Transverse colon (tissue), 4 donors: ENCODE measurements at regions not wholly inside any gene's neighbourhood (a gene's known extent, or its start where the extent isn't known, plus 50 kb on each side); places are given as distances from the start of the nearest gene placed in this dataset.

Source experiments
- EP300 ChIP-seq: sonication (generic); formaldehyde crosslinking; IDR thresholded peaks from one replicate; pipeline ENCODE4 v1.6.1; 2017; ENCODE audit warnings: antibody characterized with exemption, low read depth
- POLR2A ChIP-seq: fragments of 450-650 bp; IDR thresholded peaks from one replicate; pipeline ENCODE4 v1.6.1; 2016; ENCODE audit warnings: antibody characterized with exemption, mild to moderate bottlenecking, moderate library complexity
- POLR2AphosphoS5 ChIP-seq, 3 donors: sonication (generic); formaldehyde crosslinking; IDR thresholded peaks; one replicate each; pipeline ENCODE4 v1.6.1; 2016; ENCODE audit warnings: antibody characterized with exemption in 3 of 3
- TF ChIP-seq, protein P1 (sequence below), 5 experiments: fragments of 200-600 bp in 3 of 5; fragments of 450-650 bp in 2 of 5; sonication (generic) in 3 of 5; IDR thresholded peaks; 1 replicate in 2 of 5; 2 replicates in 3 of 5; pipeline ENCODE4 v1.5.1; 2016 to 2017; ENCODE audit warnings: antibody characterized with exemption in 5 of 5, inconsistent platforms in 3 of 5, mild to moderate bottlenecking in 2 of 5, moderate library complexity in 1 of 5

DNA sequence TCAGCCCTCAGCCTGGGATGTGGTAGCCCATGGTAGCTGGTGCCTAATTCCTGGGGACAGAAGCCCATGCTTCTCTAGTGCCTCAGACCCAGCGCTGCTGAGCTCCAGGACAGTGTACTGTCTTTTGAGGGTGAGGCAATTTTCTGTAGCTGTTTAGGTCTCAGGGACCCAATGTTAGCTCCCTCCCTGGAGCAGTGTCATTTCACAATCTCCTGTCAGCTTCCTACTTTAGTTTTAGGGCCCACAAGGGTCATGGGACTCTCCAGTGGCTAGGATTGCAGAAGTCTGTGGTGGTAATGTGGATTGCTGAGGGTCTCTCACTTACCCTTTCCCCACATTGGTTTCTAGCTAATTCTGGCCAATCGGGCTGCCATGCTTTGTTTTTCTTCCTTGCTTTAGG lies 67.7 kb upstream of the CCL21 start:
- TF ChIP-seq, protein P1, sequence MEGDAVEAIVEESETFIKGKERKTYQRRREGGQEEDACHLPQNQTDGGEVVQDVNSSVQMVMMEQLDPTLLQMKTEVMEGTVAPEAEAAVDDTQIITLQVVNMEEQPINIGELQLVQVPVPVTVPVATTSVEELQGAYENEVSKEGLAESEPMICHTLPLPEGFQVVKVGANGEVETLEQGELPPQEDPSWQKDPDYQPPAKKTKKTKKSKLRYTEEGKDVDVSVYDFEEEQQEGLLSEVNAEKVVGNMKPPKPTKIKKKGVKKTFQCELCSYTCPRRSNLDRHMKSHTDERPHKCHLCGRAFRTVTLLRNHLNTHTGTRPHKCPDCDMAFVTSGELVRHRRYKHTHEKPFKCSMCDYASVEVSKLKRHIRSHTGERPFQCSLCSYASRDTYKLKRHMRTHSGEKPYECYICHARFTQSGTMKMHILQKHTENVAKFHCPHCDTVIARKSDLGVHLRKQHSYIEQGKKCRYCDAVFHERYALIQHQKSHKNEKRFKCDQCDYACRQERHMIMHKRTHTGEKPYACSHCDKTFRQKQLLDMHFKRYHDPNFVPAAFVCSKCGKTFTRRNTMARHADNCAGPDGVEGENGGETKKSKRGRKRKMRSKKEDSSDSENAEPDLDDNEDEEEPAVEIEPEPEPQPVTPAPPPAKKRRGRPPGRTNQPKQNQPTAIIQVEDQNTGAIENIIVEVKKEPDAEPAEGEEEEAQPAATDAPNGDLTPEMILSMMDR (IDR thresholded peaks at IDR 0.05): no peak
- TF ChIP-seq POLR2A (no peak), EP300 (no peak), POLR2AphosphoS5 (IDR thresholded peaks at IDR 0.05) (no peak)
